T-helper 2 cell (primary cell): ENCODE measurements at regions not wholly inside any gene's neighbourhood (a gene's known extent, or its start where the extent isn't known, plus 50 kb on each side); places are given as distances from the start of the nearest gene placed in this dataset.
"Not testable (repeated sequence)": the region's sequence is repeated elsewhere in the genome, so short reads cannot be mapped to it uniquely, and the experiment has no call there.

ENCODE experiments used
- DNase-seq, 5 experiments: peaks; one replicate each; pipeline versions ENCODE4 v3.0.0 to v3.0.0-alpha.2; 2012 to 2022

- no peak for DNase-seq
These were observed 1249.4 kb upstream of the IGFBP7 start for GRCh38 chr4:58359590-58359989.

GRCh38 chr4:58357947-58358346 lies 1247.8 kb upstream of the IGFBP7 start:
- DNase-seq = no peak

- no peak for DNase-seq
These were observed 1214.9 kb upstream of the IGFBP7 start for GRCh38 chr4:58325070-58325469.

GRCh38 chr4:58313444-58313843 lies 1203.3 kb upstream of the IGFBP7 start:
- DNase-seq = no peak

GRCh38 chr4:58303456-58303855 lies 1193.3 kb upstream of the IGFBP7 start:
- no peak for DNase-seq

GRCh38 chr4:58301376-58301999 lies 1191.3 kb upstream of the IGFBP7 start:
- DNase-seq = no peak

- no peak for DNase-seq
These were observed 1176.2 kb upstream of the IGFBP7 start for GRCh38 chr4:58286335-58286734.

GRCh38 chr4:58280928-58281327 lies 1170.7 kb upstream of the IGFBP7 start:
- not testable (repeated sequence) for DNase-seq

- no peak for DNase-seq
These were observed 1165.7 kb upstream of the IGFBP7 start for GRCh38 chr4:58275856-58276255.

- no peak for DNase-seq
These were observed 1164.4 kb upstream of the IGFBP7 start for GRCh38 chr4:58274553-58274952.

- no peak for DNase-seq
These were observed 1162.1 kb upstream of the IGFBP7 start for GRCh38 chr4:58272311-58272710.

GRCh38 chr4:58265734-58266133 lies 1155.5 kb upstream of the IGFBP7 start:
- no peak for DNase-seq

- DNase-seq = no peak
These were observed 1151.3 kb upstream of the IGFBP7 start for GRCh38 chr4:58261526-58261925.

GRCh38 chr4:58254291-58254690 lies 1144.1 kb upstream of the IGFBP7 start:
- DNase-seq = no peak

- DNase-seq = no peak
These were observed 1142.5 kb upstream of the IGFBP7 start for GRCh38 chr4:58252656-58253055.

GRCh38 chr4:58247792-58248191 lies 1137.6 kb upstream of the IGFBP7 start:
- DNase-seq = no peak

GRCh38 chr4:58225460-58225859 lies 1115.3 kb upstream of the IGFBP7 start:
- DNase-seq = no peak

- DNase-seq = no peak
These were observed 1109.0 kb upstream of the IGFBP7 start for GRCh38 chr4:58219179-58219578.

- no peak for DNase-seq
These were observed 1106.3 kb upstream of the IGFBP7 start for GRCh38 chr4:58216461-58216860.

- DNase-seq = peak in 1 of 5 experiments; percentile 0
These were observed 1104.2 kb upstream of the IGFBP7 start for GRCh38 chr4:58214376-58214775.

GRCh38 chr4:58209551-58209950 lies 1099.4 kb upstream of the IGFBP7 start:
- no peak for DNase-seq

GRCh38 chr4:58209001-58209400 lies 1098.8 kb upstream of the IGFBP7 start:
- DNase-seq = no peak

- no peak for DNase-seq
These were observed 1095.5 kb upstream of the IGFBP7 start for GRCh38 chr4:58205446-58206235.

GRCh38 chr4:58192217-58192616 lies 1082.0 kb upstream of the IGFBP7 start:
- no peak for DNase-seq

- no peak for DNase-seq
These were observed 1080.9 kb upstream of the IGFBP7 start for GRCh38 chr4:58191109-58191508.
